Aorta (tissue), 5 donors: ENCODE measurements at regions not wholly inside any gene's neighbourhood (a gene's known extent, or its start where the extent isn't known, plus 50 kb on each side); places are given as distances from the start of the nearest gene placed in this dataset.
A peak's percentile ranks its signal among the peaks of the same experiment; 100 is the strongest.

Source experiments
- ATAC-seq: fragments of 200-7000 bp; cut with Tn5 transposase; one replicate; pipeline ENCODE4 v1.9.1; 2022; ENCODE audit warnings: moderate library complexity; ENCODE audit not compliant: low FRiP score
- DNase-seq, 2 donors: peaks; one replicate each; pipeline ENCODE4 v3.0.0-alpha.2; 2020
- H3K27ac ChIP-seq, 2 donors: one replicate each; pipeline ENCODE4 v1.5.1; 2013; ENCODE audit warnings: low read length in 2 of 2, mild to moderate bottlenecking in 2 of 2, moderate library complexity in 2 of 2, control low read depth in 1 of 2, inconsistent platforms in 1 of 2, low read depth in 1 of 2
- H3K27me3 ChIP-seq, 2 donors: one replicate each; pipeline ENCODE4 v1.6.1; 2013; ENCODE audit warnings: control low read depth in 1 of 2, low read length in 1 of 2, mild to moderate bottlenecking in 1 of 2, moderate library complexity in 1 of 2; ENCODE audit not compliant: insufficient read depth in 2 of 2, control insufficient read depth in 1 of 2
- H3K36me3 ChIP-seq, 2 donors: one replicate each; pipeline ENCODE4 v1.6.1; 2013; ENCODE audit warnings: control low read depth in 1 of 2, low read length in 1 of 2, mild to moderate bottlenecking in 1 of 2; ENCODE audit not compliant: insufficient read depth in 2 of 2, control insufficient read depth in 1 of 2
- H3K4me1 ChIP-seq, 2 donors: one replicate each; pipeline ENCODE4 v1.6.1; 2013; ENCODE audit warnings: low read length in 2 of 2, control low read depth in 1 of 2, mild to moderate bottlenecking in 1 of 2, moderate library complexity in 1 of 2; ENCODE audit not compliant: insufficient read depth in 2 of 2, control insufficient read depth in 1 of 2
- H3K4me3 ChIP-seq, 2 donors: one replicate each; pipeline ENCODE4 v1.5.1; 2013; ENCODE audit warnings: low read length in 2 of 2, control low read depth in 1 of 2, mild to moderate bottlenecking in 1 of 2
- H3K9me3 ChIP-seq: one replicate; pipeline ENCODE4 v1.6.1; 2013; ENCODE audit warnings: mild to moderate bottlenecking, low read length; ENCODE audit not compliant: control insufficient read depth
- WGBS, 2 donors: extraction: QIAGEN DNeasy Blood & Tissue Kit; methylation state at CpG; one replicate each; pipeline ENCODE4 v1.1.7; 2013; 5-methylcytosine and 5-hydroxymethylcytosine counted together
- intact Hi-C, 2 donors: fragments of 100-400 bp; cut with DNase I; formaldehyde crosslinking; loops; one replicate each; pipeline versions ENCODE4 v1.14.2 to v1.15.0; 2022
- donor health status: healthy with polysubstance abuse.
- donor health status: Bipolar disorder and iron deficiency.
- donor health status: DM: no; HTN: no; CAD: no.
- donor health status: DM: no; HTN: no; CAD: no.
- donor health status: DM: yes; HTN: yes; CAD: no.

GRCh38 chr11:116698080-116698479 lies 74.7 kb downstream of the BUD13 start:
- no peak for ATAC-seq
- no peaks in the 10 kb centered on the region for H3K4me1 ChIP-seq
- no peaks in the 10 kb centered on the region for H3K9me3 ChIP-seq
- intact Hi-C loops: loop anchor here in 1 of 2 donors (10.0 kb wide), 1 partner anchor 1363 kb away; no protein-coding TSS in a partner anchor
- DNase-seq: no peak
- H3K27ac ChIP-seq: no peak overlapping the region
- WGBS, 2 donors: 63 to 68% methylated on average over 1 of the region's 1 CpG
- H3K4me3 ChIP-seq: no peak overlapping the region
- H3K27me3 ChIP-seq: no peaks in the 10 kb centered on the region
- H3K36me3 ChIP-seq: no peaks in the 10 kb centered on the region

- Histone ChIP-seq H3K4me3 (no peak overlapping the region), H3K27me3 (no peaks in the 10 kb centered on the region), H3K36me3 (no peaks in the 10 kb centered on the region), H3K27ac (no peak overlapping the region), H3K9me3 (no peaks in the 10 kb centered on the region), H3K4me1 (no peaks in the 10 kb centered on the region)
- ATAC-seq (no peak), DNase-seq (peak in 1 of 2 donors; percentile 33)
- intact Hi-C loops: loop anchor here in 1 of 2 donors (10.0 kb wide), 1 partner anchor 1363 kb away; no protein-coding TSS in a partner anchor
- WGBS, 2 donors: 79 to 84% methylated on average over 7 of the region's 7 CpGs
These were observed 75.1 kb downstream of the BUD13 start for GRCh38 chr11:116697639-116698038.

- H3K27ac ChIP-seq: no peak overlapping the region
- H3K4me1 ChIP-seq: no peaks in the 10 kb centered on the region
- no peaks in the 10 kb centered on the region for H3K27me3 ChIP-seq
- DNase-seq: no peak
- intact Hi-C loops: loop anchor here in 1 of 2 donors (10.0 kb wide), 1 partner anchor 1362 kb away; no protein-coding TSS in a partner anchor
- no peaks in the 10 kb centered on the region for H3K9me3 ChIP-seq
- no peaks in the 10 kb centered on the region for H3K36me3 ChIP-seq
- 77 to 83% methylated on average over 4 of the region's 4 CpGs for WGBS, 2 donors
- ATAC-seq: no peak
- H3K4me3 ChIP-seq: no peak overlapping the region
These were observed 75.8 kb downstream of the BUD13 start for GRCh38 chr11:116697011-116697410.

- Histone ChIP-seq H3K9me3 (no peaks in the 10 kb centered on the region), H3K36me3 (no peaks in the 10 kb centered on the region), H3K27me3 (no peaks in the 10 kb centered on the region), H3K4me3 (no peak overlapping the region), H3K4me1 (no peaks in the 10 kb centered on the region), H3K27ac (no peak overlapping the region)
- intact Hi-C loops: loop anchor here in 1 of 2 donors (10.0 kb wide), 1 partner anchor 1362 kb away; no protein-coding TSS in a partner anchor
- WGBS, 2 donors: 61% methylated on average over 11 of the region's 11 CpGs
- DNase-seq (peak in 1 of 2 donors; percentile 30), ATAC-seq (no peak)
These were observed 76.3 kb downstream of the BUD13 start for GRCh38 chr11:116696381-116696941.

- no peaks in the 10 kb centered on the region for H3K27me3 ChIP-seq
- H3K4me3 ChIP-seq: no peak overlapping the region
- no peaks in the 10 kb centered on the region for H3K9me3 ChIP-seq
- intact Hi-C loops: loop anchor here in 1 of 2 donors (10.0 kb wide), 1 partner anchor 1361 kb away; no protein-coding TSS in a partner anchor
- no peaks in the 10 kb centered on the region for H3K4me1 ChIP-seq
- DNase-seq (no peak), ATAC-seq (no peak)
- no peak overlapping the region for H3K27ac ChIP-seq
- no peaks in the 10 kb centered on the region for H3K36me3 ChIP-seq
These were observed 77.0 kb downstream of the BUD13 start for GRCh38 chr11:116695657-116696254.

- Histone ChIP-seq H3K27ac (no peak overlapping the region), H3K27me3 (no peaks in the 10 kb centered on the region), H3K36me3 (no peaks in the 10 kb centered on the region), H3K4me1 (no peaks in the 10 kb centered on the region), H3K4me3 (no peak overlapping the region), H3K9me3 (no peaks in the 10 kb centered on the region)
- DNase-seq: peak in 1 of 2 donors; percentile 58
- WGBS, 2 donors: 87 to 91% methylated on average over 14 of the region's 14 CpGs
- no peak for ATAC-seq
- intact Hi-C loops: loop anchor here (5.0 to 10.0 kb wide), 3 partner anchors 183 to 1360 kb away; no protein-coding TSS in a partner anchor
These were observed 77.8 kb downstream of the BUD13 start for GRCh38 chr11:116694815-116695590.

GRCh38 chr11:116694349-116694725 lies 78.5 kb downstream of the BUD13 start:
- no peaks in the 10 kb centered on the region for H3K4me1 ChIP-seq

GRCh38 chr11:116693593-116694348 lies 79.0 kb downstream of the BUD13 start:
- ATAC-seq (no peak), DNase-seq (peak in 1 of 2 donors; percentile 50)
- intact Hi-C loops: loop anchor here (5.0 to 10.0 kb wide), 3 partner anchors 181 to 1359 kb away; no protein-coding TSS in a partner anchor
- Histone ChIP-seq H3K27me3 (no peaks in the 10 kb centered on the region), H3K27ac (no peak overlapping the region), H3K9me3 (no peaks in the 10 kb centered on the region), H3K36me3 (no peaks in the 10 kb centered on the region), H3K4me1 (no peaks in the 10 kb centered on the region), H3K4me3 (no peak overlapping the region)
- WGBS, 2 donors: 36 to 45% methylated on average over 14 to 16 of the region's 16 CpGs

More at GRCh38 chr11:116694349-116694725, 78.5 kb downstream of the BUD13 start:
- intact Hi-C loops: loop anchor here (5.0 to 10.0 kb wide), 3 partner anchors 182 to 1360 kb away; no protein-coding TSS in a partner anchor
- H3K9me3 ChIP-seq: no peaks in the 10 kb centered on the region
- no peak for ATAC-seq
- WGBS, 2 donors: 76 to 81% methylated on average over 3 of the region's 3 CpGs
- H3K4me3 ChIP-seq: no peak overlapping the region
- no peaks in the 10 kb centered on the region for H3K27me3 ChIP-seq
- DNase-seq: peak in 1 of 2 donors; percentile 27
- H3K36me3 ChIP-seq: no peaks in the 10 kb centered on the region
- H3K27ac ChIP-seq: no peak overlapping the region
